Duodenal mucosa (tissue), 2 donors: ENCODE measurements at regions not wholly inside any gene's neighbourhood (a gene's known extent, or its start where the extent isn't known, plus 50 kb on each side); places are given as distances from the start of the nearest gene placed in this dataset.

Source experiments
- H3K27ac ChIP-seq: one replicate; pipeline ENCODE4 v1.7.0; 2013; ENCODE audit warnings: low read depth, low read length
- H3K27me3 ChIP-seq, 2 donors: one replicate each; pipeline ENCODE4 v1.7.0; 2013; ENCODE audit warnings: low read length in 2 of 2, control low read depth in 1 of 2; ENCODE audit not compliant: insufficient read depth in 2 of 2, control insufficient read depth in 1 of 2
- H3K36me3 ChIP-seq, 2 donors: one replicate each; pipeline ENCODE4 v1.7.0; 2013; ENCODE audit warnings: low read length in 2 of 2, control low read depth in 1 of 2; ENCODE audit not compliant: insufficient read depth in 2 of 2, control insufficient read depth in 1 of 2
- H3K4me1 ChIP-seq, 2 donors: one replicate each; pipeline ENCODE4 v1.7.0; 2013; ENCODE audit warnings: low read length in 2 of 2, control low read depth in 1 of 2; ENCODE audit not compliant: insufficient read depth in 2 of 2, control insufficient read depth in 1 of 2
- H3K4me3 ChIP-seq, 2 donors: one replicate each; pipeline ENCODE4 v1.7.0; 2013; ENCODE audit warnings: low read length in 2 of 2, low read depth in 1 of 2
- H3K9ac ChIP-seq, 2 donors: one replicate each; pipeline ENCODE4 v1.7.0; 2013; ENCODE audit warnings: low read length in 2 of 2, low read depth in 1 of 2
- H3K9me3 ChIP-seq, 2 donors: one replicate each; pipeline ENCODE4 v1.7.0; 2013; ENCODE audit warnings: low read length in 2 of 2, control low read depth in 1 of 2; ENCODE audit not compliant: control insufficient read depth in 1 of 2

DNA sequence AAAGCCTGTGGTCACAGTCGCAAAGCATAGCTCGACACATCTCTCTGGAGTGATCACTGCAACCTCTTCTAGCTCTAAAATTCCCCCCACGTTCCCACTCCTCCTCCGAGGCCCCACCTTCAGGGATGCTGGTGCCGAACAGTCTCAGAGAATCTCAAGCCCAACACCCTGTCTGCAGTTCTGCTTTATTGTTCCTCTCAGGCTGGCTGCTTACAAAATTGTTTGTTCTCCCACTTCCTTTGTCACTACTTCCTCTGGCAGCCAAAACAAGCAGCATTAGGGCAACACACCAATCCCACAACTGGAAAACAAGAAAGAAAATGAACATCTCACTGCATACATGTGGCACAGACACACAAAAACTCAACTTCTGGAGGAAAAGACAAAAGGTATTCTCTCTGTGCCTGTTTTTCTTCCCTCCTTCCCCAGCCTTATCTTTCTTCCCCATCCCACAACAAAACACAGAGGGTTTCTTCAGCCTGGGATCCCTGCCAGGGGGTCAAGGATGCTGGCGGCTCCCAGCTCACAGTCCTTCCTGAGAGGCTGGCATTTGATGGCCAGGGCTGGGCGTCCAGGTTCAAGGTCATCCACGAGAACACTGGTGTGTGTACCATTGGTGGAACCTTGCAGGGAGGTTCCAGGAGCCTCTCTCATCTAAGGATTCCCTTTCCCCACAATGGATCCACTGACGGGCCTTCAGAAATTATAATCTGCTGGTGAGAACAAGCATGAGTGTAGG lies 108.4 kb downstream of the TMCO5A start:
- Histone ChIP-seq H3K36me3 (no peaks in the 10 kb centered on the region), H3K9me3 (no peaks in the 10 kb centered on the region), H3K4me1 (peaks cover 0 to 4% of the 10 kb centered on the region in 2 donors), H3K4me3 (no peak overlapping the region), H3K27me3 (no peaks in the 10 kb centered on the region), H3K27ac (no peak overlapping the region), H3K9ac (no peak overlapping the region)

DNA sequence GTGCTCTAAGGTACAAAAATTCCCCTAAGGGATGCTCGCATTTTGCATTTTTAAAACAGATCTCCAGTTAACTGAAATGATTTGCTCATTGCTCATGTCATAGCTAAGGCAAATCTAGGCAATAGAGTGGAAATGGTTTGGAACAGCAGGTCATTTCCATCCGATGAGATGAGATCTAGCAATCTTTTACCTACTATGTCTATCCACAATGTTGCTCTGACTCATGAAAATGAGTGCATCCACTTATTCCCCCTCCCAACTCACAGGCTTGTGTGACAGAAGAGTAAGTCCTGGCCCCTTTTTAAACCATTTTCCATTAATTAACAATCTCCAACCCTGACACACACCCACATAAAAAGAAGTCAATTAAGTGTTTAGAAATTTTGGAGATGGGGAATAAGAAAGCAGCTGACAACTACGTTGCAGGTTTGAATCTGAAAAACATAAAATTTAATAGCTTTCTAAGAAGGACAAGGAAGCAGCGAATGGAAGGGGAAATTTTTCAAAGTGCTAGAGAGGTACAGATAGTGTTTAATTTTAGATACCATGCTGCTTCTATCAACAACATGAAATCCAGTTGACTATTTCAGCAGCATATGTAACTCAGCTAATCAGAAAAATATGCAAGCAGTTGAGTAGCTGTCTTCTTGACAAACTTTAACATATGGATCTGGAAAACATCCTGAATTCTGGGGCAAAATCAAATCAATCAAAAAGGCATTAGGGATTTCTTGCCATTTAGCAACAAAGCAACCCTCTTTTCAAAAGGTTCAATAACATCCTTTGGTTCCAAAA lies 112.0 kb downstream of the TMCO5A start:
- H3K27me3 ChIP-seq: no peaks in the 10 kb centered on the region
- H3K4me3 ChIP-seq: no peak overlapping the region
- H3K9ac ChIP-seq: no peak overlapping the region
- peaks cover 0 to 13% of the 10 kb centered on the region in 2 donors for H3K4me1 ChIP-seq
- H3K9me3 ChIP-seq: no peaks in the 10 kb centered on the region
- H3K27ac ChIP-seq: no peak overlapping the region
- H3K36me3 ChIP-seq: no peaks in the 10 kb centered on the region

DNA sequence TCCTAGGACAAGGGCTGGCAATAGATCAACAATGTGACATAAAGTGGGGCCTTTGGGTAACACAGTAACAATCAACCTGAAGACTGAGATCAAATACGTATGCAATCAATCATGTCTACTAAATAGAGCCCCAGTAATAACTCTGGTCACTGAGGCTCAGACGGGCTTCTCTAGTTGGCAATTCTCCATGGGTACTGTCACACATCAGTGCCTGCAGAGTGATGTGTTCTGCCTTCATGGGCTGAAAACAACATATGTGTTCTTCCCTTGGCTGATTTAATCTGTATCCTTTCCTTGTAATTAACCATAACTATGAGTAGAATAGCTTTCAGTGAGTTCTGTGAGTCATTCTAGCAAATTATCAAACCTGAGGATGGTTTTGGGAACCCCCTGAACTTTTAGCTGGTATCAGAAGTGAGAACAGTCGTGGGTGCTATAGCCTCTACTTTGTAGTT lies 113.6 kb downstream of the TMCO5A start:
- Histone ChIP-seq H3K9me3 (no peaks in the 10 kb centered on the region), H3K4me3 (no peak overlapping the region), H3K27me3 (no peaks in the 10 kb centered on the region), H3K36me3 (no peaks in the 10 kb centered on the region), H3K4me1 (peaks cover 0 to 10% of the 10 kb centered on the region in 2 donors), H3K27ac (no peak overlapping the region), H3K9ac (no peak overlapping the region)

DNA sequence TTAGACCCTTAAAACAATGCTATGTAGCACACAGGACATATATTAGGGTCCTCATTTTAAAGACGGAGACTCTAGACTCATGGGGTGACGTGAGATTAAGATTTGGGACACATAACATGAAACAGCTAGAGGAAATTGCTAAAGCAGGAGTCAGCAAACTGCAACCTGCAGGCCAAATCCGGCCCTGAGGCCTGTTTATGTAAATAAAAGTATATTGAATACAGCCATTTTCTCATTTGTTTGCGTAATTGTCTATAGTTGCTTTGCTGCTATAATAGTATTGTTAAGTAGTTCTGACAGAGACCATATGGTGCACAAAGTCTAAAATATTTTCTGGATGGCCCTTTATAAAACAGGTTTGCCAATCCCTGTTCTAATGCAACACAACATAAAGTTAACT lies 115.5 kb downstream of the TMCO5A start:
- Histone ChIP-seq H3K27ac (no peak overlapping the region), H3K9me3 (no peaks in the 10 kb centered on the region), H3K9ac (no peak overlapping the region), H3K36me3 (no peaks in the 10 kb centered on the region), H3K4me1 (peaks cover 0 to 10% of the 10 kb centered on the region in 2 donors), H3K4me3 (no peak overlapping the region), H3K27me3 (no peaks in the 10 kb centered on the region)

DNA sequence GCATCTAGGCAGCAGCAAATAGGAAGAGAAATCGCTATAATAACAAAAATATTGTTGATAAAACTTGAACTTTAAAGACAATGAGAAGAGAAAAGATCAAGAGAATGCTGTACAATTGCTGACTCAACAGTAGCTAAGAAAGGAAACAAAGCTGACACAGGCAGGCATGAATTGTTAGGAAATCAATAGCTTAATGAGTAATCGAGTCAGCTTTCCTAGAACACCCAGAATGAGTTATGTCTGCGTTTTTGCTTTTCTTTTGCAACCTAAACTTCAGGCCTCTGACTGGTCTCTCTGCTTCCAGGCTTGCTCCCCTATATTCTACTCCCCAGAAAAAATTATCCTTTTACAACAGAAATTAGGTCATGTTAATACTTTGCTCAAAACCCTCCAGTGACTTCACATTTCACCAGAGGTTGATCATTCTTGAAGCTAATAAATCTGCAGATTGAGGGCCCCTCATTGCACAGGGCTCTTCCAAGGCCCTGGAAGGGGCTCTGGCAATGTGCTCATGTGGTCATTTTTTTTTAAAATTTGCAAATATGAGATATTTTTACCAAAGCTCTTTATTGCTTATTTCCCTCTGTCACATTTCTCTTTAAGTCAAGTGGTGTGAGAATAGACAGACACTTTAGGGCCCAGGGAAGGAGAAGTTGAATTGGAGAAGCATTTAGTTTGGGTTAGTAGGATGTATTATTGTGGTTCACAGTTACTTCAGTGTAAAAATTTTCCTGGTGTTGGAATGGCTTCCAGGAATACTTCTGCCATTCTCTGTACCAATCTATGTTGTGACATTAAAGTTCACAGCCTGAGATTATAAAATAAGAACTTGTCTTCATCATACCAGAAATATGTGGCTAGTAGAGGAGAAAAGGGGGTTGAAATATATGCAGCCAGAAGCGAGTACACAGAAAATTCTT lies 116.3 kb downstream of the TMCO5A start:
- H3K4me3 ChIP-seq: no peak overlapping the region
- H3K27me3 ChIP-seq: no peaks in the 10 kb centered on the region
- no peaks in the 10 kb centered on the region for H3K36me3 ChIP-seq
- no peak overlapping the region for H3K27ac ChIP-seq
- no peak overlapping the region for H3K9ac ChIP-seq
- peaks cover 0 to 10% of the 10 kb centered on the region in 2 donors for H3K4me1 ChIP-seq
- no peaks in the 10 kb centered on the region for H3K9me3 ChIP-seq

DNA sequence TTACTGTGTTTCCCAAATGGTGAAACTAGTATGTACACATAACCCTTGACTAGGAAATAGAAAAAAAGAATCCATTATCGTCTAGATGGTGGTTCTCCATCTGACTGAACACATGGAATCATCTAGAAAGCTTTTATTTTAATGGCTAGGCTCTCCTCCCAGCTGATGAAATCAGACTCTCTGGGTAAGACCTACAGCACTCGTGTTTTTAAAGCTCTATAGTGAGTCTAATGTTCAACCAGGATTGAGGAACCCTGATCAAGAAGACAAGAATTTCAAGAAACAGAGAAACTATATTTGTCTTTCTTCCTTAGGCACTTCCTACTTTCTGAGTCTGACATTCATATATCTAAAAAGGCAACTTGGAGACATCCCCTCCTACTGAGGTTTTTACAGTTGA lies 118.8 kb downstream of the TMCO5A start:
- Histone ChIP-seq H3K27me3 (no peaks in the 10 kb centered on the region), H3K9me3 (no peaks in the 10 kb centered on the region), H3K4me1 (peaks cover 5 to 17% of the 10 kb centered on the region in 2 donors), H3K36me3 (no peaks in the 10 kb centered on the region), H3K4me3 (no peak overlapping the region), H3K27ac (no peak overlapping the region), H3K9ac (no peak overlapping the region)

DNA sequence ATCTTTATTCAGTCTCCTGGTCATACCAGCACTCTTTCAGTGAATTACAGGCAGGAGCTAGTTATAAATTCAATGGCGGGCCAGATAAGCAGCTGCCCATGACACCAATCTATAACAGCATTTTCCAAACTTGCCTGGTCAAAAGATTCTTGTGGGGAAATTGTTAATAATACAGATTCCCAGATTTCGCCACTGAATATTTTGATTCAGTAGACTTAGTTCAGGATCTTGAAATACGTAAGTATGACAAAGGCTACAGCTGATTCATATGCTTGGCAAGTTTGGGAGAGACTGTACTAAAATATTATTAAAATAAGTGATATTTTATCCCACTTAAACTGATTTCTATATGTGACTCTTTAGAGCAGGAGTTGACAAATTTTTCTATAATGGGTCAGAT lies 119.3 kb downstream of the TMCO5A start:
- Histone ChIP-seq H3K36me3 (no peaks in the 10 kb centered on the region), H3K9ac (no peak overlapping the region), H3K4me1 (peaks cover 6 to 17% of the 10 kb centered on the region in 2 donors), H3K27ac (no peak overlapping the region), H3K4me3 (no peak overlapping the region), H3K9me3 (no peaks in the 10 kb centered on the region), H3K27me3 (no peaks in the 10 kb centered on the region)

DNA sequence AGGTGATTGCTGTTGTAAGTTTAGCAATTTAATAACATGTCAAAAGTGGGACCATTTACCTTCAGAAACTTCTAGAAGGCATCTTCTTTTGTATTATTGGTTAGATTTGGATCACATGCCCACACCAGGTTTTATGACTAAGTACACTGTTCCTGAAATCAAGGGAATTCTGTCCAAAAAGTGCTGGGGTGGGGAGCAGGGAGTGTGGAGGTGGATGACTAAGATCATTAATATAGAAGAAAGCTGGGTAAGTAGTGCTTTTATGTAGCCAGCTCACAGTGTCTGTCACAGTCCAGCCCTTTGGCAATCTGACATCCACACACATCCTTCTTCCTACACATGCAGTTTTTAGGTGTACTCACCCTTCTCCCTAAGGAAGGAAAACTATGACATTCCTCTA lies 120.0 kb downstream of the TMCO5A start:
- Histone ChIP-seq H3K27me3 (no peaks in the 10 kb centered on the region), H3K4me1 (peaks cover 6 to 17% of the 10 kb centered on the region in 2 donors), H3K9me3 (no peaks in the 10 kb centered on the region), H3K36me3 (no peaks in the 10 kb centered on the region), H3K4me3 (no peak overlapping the region), H3K9ac (no peak overlapping the region), H3K27ac (no peak overlapping the region)

DNA sequence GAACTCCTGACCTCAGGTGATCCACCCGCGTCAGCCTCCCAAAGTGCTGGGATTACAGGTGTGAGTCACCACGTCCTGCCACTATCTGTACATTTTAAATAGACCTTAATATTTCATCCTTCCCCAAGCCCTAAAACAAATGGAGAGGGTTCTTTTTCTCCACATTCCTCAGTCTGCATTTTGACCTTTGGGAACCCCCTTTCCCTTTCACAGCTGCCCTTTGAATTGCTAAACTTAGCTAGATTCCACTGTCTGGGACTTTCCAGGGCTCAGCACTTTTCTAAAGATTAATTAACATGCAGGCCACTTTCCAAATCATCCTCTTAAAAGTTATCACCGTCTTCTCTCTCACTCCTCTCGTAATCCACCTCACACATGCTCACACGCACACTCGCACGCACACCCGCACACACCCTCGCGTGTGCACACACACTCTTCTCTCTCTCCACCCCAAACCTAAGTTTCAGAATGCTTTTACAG lies 124.2 kb downstream of the TMCO5A start:
- Histone ChIP-seq H3K9me3 (no peaks in the 10 kb centered on the region), H3K4me3 (no peak overlapping the region), H3K9ac (no peak overlapping the region), H3K27ac (no peak overlapping the region), H3K27me3 (no peaks in the 10 kb centered on the region), H3K4me1 (peaks cover 6 to 7% of the 10 kb centered on the region in 2 donors), H3K36me3 (no peaks in the 10 kb centered on the region)
